ENCODE measurements at regions not wholly inside any gene's neighbourhood (a gene's known extent, or its start where the extent isn't known, plus 50 kb on each side); places are given as distances from the start of the nearest gene placed in this dataset.

GRCh38 chr13:29907670-29908069 is 57.3 kb upstream of the UBL3 start:
- Histone ChIP-seq H3K9me3 (ENCODE audit: control extremely low read depth in 1 of 3, control insufficient read depth in 2 of 3, insufficient read depth in 1 of 3, low read length in 2 of 3) (no peaks in the 10 kb centered on the region), H3K4me3 (ENCODE audit: control extremely low read depth in 1 of 5, extremely low read depth in 1 of 5, insufficient read depth in 1 of 5, low read depth in 2 of 5, low read length in 4 of 5) (no peak overlapping the region), H3K27me3 (replicated peaks in 1 of 4; ENCODE audit: control extremely low read depth in 1 of 4, control insufficient read depth in 3 of 4, insufficient read depth in 4 of 4, low read length in 3 of 4) (peaks cover 0 to 2% (median 0%) of the 10 kb centered on the region in 4 experiments), H3K4me2 (replicated peaks; ENCODE audit: low read depth, low read length, poor library complexity, severe bottlenecking) (no peak overlapping the region), H3K4me1 (ENCODE audit: control insufficient read depth in 2 of 2, insufficient read depth in 2 of 2, low read length in 2 of 2) (no peaks in the 10 kb centered on the region), H3K36me3 (replicated peaks in 1 of 2; ENCODE audit: control extremely low read depth in 1 of 2, control insufficient read depth in 1 of 2, extremely low read depth in 1 of 2, insufficient read depth in 2 of 2, low read length in 1 of 2) (no peaks in the 10 kb centered on the region), H3K27ac (ENCODE audit: low read length in 2 of 2) (no peak overlapping the region), H3K79me2 (ENCODE audit: control insufficient read depth, insufficient read depth, low read length) (no peaks in the 10 kb centered on the region), H2AFZ (ENCODE audit: insufficient read depth, low read depth, low read length, poor library complexity, severe bottlenecking) (no peak overlapping the region), H3K9ac (ENCODE audit: low read length) (no peak overlapping the region), H4K20me1 (ENCODE audit: control insufficient read depth, insufficient read depth, low read length, poor library complexity, severe bottlenecking) (no peaks in the 10 kb centered on the region)
- ATAC-seq (ENCODE audit: low read depth) (no peak), DNase-seq (no peak)
- no peak overlapping the region for H3K4me3 Mint-ChIP-seq
- peaks cover 15% of the 10 kb centered on the region for H3K27me3 Mint-ChIP-seq
- H3K4me1 Mint-ChIP-seq = peaks cover under 1% of the 10 kb centered on the region
- H3K9me3 Mint-ChIP-seq (ENCODE audit: insufficient read depth) = no peaks in the 10 kb centered on the region
- no peak for TF ChIP-seq CTCF (IDR thresholded peaks at IDR 0.05)
- no peak for TF ChIP-seq EZH2 (IDR thresholded peaks at IDR 0.05; ENCODE audit: borderline replicate concordance, insufficient read depth, low read depth, low read length, poor library complexity, severe bottlenecking)
- POLR2A ChIA-PET = no interaction called here
- WGBS (ENCODE audit: insufficient coverage) = 100% methylated on average over 3 of the region's 8 CpGs
- intact Hi-C loops (cut with micrococcal nuclease) = no loop called here
- no peak overlapping the region for H3K27ac Mint-ChIP-seq
- CTCF ChIA-PET = interaction anchor here (1.6 to 2.0 kb wide), 2 partner anchors 17 to 136 kb away, joined by 5 read pairs; no protein-coding TSS in a partner anchor

GRCh38 chr13:29906432-29907011 is 56.1 kb upstream of the UBL3 start:
- Mint-ChIP-seq H3K4me1 (peaks cover 5% of the 10 kb centered on the region), H3K27me3 (peaks cover 23% of the 10 kb centered on the region), H3K27ac (no peak overlapping the region), H3K4me3 (no peak overlapping the region), H3K9me3 (ENCODE audit: insufficient read depth) (no peaks in the 10 kb centered on the region)
- POLR2A ChIA-PET = no interaction called here
- H3K4me1 ChIP-seq (ENCODE audit: control insufficient read depth in 2 of 2, insufficient read depth in 2 of 2, low read length in 2 of 2) = no peaks in the 10 kb centered on the region
- no peaks in the 10 kb centered on the region for H4K20me1 ChIP-seq (ENCODE audit: control insufficient read depth, insufficient read depth, low read length, poor library complexity, severe bottlenecking)
- H2AFZ ChIP-seq (ENCODE audit: insufficient read depth, low read depth, low read length, poor library complexity, severe bottlenecking) = no peak overlapping the region
- H3K9me3 ChIP-seq (ENCODE audit: control extremely low read depth in 1 of 3, control insufficient read depth in 2 of 3, insufficient read depth in 1 of 3, low read length in 2 of 3) = no peaks in the 10 kb centered on the region
- WGBS (ENCODE audit: insufficient coverage) = no CpG with 5 or more reads among the region's 6 CpGs
- H3K27me3 ChIP-seq (replicated peaks in 1 of 4; ENCODE audit: control extremely low read depth in 1 of 4, control insufficient read depth in 3 of 4, insufficient read depth in 4 of 4, low read length in 3 of 4) = peaks cover 0 to 2% (median 0%) of the 10 kb centered on the region in 4 experiments
- TF ChIP-seq CTCF (IDR thresholded peaks at IDR 0.05) (no peak), EZH2 (IDR thresholded peaks at IDR 0.05; ENCODE audit: borderline replicate concordance, insufficient read depth, low read depth, low read length, poor library complexity, severe bottlenecking) (no peak)
- CTCF ChIA-PET = interaction anchor here (1.6 kb wide), 1 partner anchor 18 kb away, joined by 5 read pairs; no protein-coding TSS in a partner anchor
- DNase-seq (no peak), ATAC-seq (ENCODE audit: low read depth) (no peak)
- H3K9ac ChIP-seq (ENCODE audit: low read length) = no peak overlapping the region
- H3K36me3 ChIP-seq (replicated peaks in 1 of 2; ENCODE audit: control extremely low read depth in 1 of 2, control insufficient read depth in 1 of 2, extremely low read depth in 1 of 2, insufficient read depth in 2 of 2, low read length in 1 of 2) = no peaks in the 10 kb centered on the region
- no peak overlapping the region for H3K27ac ChIP-seq (ENCODE audit: low read length in 2 of 2)
- H3K4me3 ChIP-seq (ENCODE audit: control extremely low read depth in 1 of 5, extremely low read depth in 1 of 5, insufficient read depth in 1 of 5, low read depth in 2 of 5, low read length in 4 of 5) = no peak overlapping the region
- intact Hi-C loops (cut with micrococcal nuclease) = no loop called here
- H3K4me2 ChIP-seq (replicated peaks; ENCODE audit: low read depth, low read length, poor library complexity, severe bottlenecking) = no peak overlapping the region
- no peaks in the 10 kb centered on the region for H3K79me2 ChIP-seq (ENCODE audit: control insufficient read depth, insufficient read depth, low read length)

Measured in B cell (primary cell).